GF-D8 (cell line): ENCODE measurements at regions not wholly inside any gene's neighbourhood (a gene's known extent, or its start where the extent isn't known, plus 50 kb on each side); places are given as distances from the start of the nearest gene placed in this dataset.
A peak's percentile ranks its signal among the peaks of the same experiment; 100 is the strongest.
"Not testable (repeated sequence)": the region's sequence is repeated elsewhere in the genome, so short reads cannot be mapped to it uniquely, and the experiment has no call there.

Source experiments
- DNase-seq: peaks from one replicate; lab custom pipeline; 2025; lab: John Stamatoyannopoulos, UW

DNA sequence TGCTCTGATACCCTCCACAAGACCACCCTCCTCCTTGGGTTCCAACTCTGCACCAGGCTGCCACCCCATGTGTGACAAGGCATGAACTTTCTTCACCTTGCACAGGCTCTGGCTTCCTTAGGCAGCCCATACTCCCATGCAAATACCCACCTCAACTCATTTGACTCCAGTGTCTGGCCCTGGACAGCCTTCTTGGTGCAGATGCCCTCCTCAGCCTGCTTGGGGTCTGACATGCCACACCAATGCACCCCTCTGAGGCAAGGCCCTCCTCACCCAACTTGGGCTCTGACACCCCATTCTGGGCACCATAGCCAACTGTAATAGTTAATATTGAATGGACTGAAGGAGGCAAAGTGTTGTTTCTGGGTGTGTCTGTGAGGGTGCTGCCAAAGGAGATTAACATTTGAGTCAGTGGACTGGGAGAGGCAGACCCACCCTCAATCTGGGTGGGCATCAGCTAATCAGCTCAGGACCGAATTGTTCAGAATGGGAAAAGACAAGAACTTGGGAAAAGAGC lies 115.0 kb upstream of the EPB41L4A start:
- DNase-seq, result no peak

GRCh38 chr5:112534611-112535255 lies 115.7 kb upstream of the EPB41L4A start:
- DNase-seq, result no peak

GRCh38 chr5:112535356-112535755 lies 116.3 kb upstream of the EPB41L4A start:
- no peak for DNase-seq

GRCh38 chr5:112544558-112544957 lies 125.5 kb upstream of the EPB41L4A start:
- not testable (repeated sequence) for DNase-seq

DNA sequence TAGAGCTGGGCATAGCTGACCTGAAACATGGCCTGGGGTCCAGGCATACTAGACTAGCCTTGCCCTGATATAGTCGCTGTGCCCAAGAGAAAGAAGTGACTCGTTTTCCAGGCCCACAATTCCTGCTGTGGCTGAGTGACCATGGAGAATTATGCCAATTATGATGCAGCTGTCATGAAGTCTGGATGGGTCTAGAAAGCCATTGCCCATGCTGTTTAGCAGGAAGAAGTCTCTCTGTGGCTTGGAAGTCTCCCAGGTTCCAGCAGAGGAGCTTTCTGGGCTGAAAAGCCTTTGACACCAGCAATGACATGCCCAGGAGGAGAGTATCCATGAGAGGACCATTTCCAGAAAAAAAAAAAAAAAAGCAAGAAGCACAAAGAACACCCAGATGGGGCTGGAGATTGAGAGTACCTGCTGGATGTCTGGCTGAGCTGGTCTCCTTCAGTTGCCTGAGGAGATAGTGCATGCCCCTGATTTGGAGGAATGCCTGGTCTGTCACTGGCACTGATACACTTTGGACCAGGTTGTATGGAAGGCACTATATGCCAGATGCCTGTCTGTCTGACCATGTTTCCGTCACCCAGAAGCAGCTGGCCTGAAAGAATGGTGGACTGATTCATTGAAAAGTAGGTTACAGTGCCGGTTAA lies 128.0 kb upstream of the EPB41L4A start:
- DNase-seq, result no peak

DNA sequence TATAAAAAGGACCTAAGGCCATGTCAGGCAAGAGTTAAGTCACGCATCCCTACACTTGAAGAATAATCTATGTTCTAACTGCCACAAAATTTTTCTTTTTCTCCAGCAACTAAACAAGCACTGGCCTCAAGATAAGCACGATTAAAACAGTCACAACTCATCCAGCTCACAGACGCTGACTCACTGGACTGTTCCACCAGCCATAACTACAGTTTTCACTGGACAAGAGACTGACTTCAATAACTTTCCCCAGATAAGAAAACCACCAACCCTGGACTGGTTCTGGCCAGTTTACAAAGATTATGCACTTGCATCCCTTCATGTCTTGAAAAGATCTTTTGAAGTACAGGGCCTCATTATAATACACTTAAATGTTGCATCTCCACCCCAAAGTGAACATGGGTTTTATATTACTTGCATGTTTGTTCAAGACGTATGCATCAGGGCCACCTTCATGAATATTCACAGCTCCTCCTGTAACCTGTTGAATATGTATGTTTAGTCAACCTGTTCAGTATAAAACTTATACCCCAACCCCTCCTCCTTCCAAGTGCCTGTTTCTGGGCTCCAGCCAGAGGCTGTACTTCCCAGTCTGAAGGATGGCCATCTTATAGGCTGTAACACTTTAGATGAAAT lies 129.3 kb upstream of the EPB41L4A start:
- DNase-seq, result no peak

- no peak for DNase-seq
Observed at GRCh38 chr5:112549127-112549526, 130.1 kb upstream of the EPB41L4A start.

DNA sequence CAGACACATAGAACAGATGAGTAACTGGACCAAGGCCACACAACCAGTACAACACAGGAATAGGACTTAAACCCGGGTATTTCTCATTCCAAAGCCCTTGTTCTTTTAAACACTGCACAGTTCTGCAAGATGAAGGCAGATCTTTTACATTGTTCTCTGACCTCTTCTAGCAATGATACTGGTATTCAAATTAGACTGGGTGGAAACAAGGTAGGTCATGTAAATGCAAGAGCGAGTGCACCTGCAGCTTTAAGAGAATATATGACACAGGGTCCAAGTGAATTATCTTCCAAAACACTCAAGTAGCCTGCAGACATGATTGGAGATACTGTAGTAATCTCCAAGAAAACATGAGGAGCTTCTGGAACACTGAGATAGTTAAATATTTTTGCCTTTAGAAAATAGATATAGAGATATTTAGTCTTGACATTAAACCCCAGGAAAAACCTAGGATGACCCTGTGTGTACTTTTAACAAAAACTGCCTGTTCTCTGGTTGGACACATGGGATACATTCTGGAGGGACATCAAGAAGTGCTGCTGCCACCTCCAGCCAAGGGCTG lies 130.6 kb upstream of the EPB41L4A start:
- no peak for DNase-seq

- DNase-seq, result peak; percentile 8
Observed at GRCh38 chr5:112551419-112552032, 132.4 kb upstream of the EPB41L4A start.

- DNase-seq, result no peak
Observed at GRCh38 chr5:112552216-112552615, 133.1 kb upstream of the EPB41L4A start.

GRCh38 chr5:112552791-112553190 lies 133.7 kb upstream of the EPB41L4A start:
- DNase-seq, result no peak

DNA sequence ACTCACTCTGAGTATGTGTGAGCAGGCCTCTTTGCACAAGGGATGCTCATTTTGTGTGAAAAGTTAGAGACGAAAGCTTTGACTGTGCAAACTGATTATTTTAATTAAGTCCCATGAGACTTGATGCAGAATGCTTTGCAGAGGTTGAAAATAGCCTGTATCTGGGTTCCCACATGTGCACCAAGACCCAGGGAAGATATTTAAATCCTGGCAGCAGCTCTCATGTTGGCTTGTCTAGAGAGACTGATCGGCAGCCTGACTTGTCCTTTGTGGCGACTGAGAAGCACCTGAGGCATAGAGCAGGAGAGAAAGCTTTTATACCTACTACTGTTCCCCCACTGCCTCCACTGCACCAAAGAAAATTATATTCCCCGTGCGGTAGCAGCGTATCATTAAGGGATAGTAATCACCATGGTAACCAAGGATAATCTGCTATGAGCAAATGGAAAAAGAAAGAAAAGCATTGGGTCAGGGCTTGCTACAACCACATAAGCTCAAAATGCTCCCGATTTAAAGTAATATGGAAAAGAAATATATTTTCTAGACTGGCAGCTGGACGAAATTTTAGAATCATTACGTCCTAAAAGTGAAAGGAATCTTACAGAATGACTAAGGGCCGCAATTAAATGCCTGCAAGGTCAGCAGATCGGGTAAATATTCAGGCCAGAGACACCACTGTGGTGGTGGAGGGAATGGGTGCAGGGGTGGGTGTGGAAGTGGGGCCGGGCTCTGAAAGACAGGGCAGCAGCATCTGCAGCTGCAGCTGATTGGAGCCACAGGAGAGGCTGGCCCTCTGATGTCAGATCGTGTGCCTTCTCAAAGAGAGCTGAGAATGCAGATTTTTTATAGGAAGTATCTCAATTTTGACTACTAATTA lies 135.3 kb upstream of the EPB41L4A start:
- DNase-seq, result no peak

DNA sequence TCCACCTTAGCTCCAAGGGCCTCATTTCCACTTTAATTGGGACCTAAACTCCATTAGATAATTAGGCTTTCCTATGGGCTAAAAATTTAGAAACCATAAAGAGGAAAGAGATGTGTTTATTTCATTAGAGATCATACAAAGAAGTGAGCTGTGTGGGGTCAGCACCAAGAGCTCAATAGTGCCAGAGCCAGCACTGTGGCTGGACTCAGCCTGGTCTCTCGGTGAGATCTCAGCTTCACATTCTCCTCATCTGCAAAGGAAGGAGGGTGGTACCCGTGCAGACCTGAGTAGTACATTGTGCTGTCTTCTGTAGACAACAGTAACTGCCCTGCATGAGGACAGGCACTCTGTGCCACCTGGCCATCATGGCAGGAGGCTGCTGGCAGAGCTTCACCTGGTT lies 136.1 kb upstream of the EPB41L4A start:
- DNase-seq, result no peak

GRCh38 chr5:112555691-112556090 lies 136.6 kb upstream of the EPB41L4A start:
- DNase-seq, result no peak

- not testable (repeated sequence) for DNase-seq
Observed at GRCh38 chr5:112559501-112559900, 140.4 kb upstream of the EPB41L4A start.

GRCh38 chr5:112560371-112560770 lies 141.3 kb upstream of the EPB41L4A start:
- DNase-seq, result no peak

GRCh38 chr5:112563169-112563826 lies 144.2 kb upstream of the EPB41L4A start:
- DNase-seq, result no peak

DNA sequence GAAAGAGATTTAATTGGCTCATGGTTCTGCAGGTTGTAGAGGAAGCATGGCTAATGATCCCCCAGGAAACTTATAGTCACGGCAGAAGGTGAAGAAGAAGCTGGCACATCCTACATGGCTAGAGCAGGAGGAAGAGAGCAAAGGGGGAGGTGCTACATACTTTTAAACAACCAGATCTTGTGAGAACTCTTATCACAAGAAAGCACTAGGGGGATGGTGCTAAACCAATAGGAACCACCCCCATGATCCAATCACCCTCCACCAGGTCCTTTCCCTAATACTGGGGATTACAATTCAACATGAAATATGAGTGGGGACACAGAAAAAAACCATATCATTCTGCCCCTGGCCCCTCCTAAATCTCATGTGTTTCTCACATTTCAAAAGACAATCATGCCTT lies 147.2 kb upstream of the EPB41L4A start:
- DNase-seq, result no peak

GRCh38 chr5:112569596-112569995 lies 150.5 kb upstream of the EPB41L4A start:
- no peak for DNase-seq

DNA sequence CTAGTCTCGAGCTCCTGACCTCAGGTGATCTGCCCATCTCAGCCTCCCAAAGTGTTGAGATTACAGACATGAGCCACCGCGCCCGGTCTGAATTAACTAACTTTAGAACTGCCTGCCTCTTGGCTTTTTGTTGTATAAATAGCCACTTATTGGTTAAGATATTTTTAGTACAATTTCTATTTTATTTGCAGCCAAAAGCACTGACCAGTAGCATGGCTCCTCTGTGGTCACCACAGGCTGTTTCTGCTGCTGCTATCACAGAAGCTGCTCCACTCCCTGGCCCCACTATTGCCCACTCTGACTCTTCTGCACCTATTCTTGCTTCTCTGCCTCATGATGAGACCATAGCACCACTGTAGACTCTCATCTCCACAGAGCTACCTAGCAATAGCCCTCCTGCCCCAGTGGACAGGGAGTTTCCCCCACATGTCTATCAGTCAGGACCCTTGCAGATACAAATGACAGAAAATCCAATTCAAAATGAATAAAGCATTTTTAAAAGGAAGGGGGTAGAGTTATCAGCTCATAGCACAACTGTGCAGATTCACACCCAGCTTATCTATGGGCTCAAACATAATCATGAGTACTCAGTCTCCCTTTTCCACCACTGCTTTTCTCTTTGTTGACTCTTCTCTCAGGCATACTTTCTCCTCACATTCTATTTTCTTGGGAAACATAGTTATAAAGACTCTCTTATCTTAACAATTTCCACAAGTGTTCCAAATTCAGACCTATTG lies 151.8 kb upstream of the EPB41L4A start:
- no peak for DNase-seq
